IPS-20b (cell line): ENCODE measurements at regions not wholly inside any gene's neighbourhood (a gene's known extent, or its start where the extent isn't known, plus 50 kb on each side); places are given as distances from the start of the nearest gene placed in this dataset.

ENCODE experiments used
- H3K27ac ChIP-seq: one replicate; pipeline ENCODE4 v1.5.1; 2013; ENCODE audit warnings: low read length
- H3K27me3 ChIP-seq: 2 replicates; pipeline ENCODE4 v1.6.1; 2013; ENCODE audit warnings: mild to moderate bottlenecking, low read length, inconsistent platforms; ENCODE audit not compliant: insufficient read depth
- H3K36me3 ChIP-seq: 2 replicates; pipeline ENCODE4 v1.6.1; 2013; ENCODE audit warnings: low read depth, mild to moderate bottlenecking, inconsistent platforms, low read length, moderate library complexity; ENCODE audit not compliant: insufficient read depth
- H3K4me1 ChIP-seq: 2 replicates; pipeline ENCODE4 v1.6.1; 2013; ENCODE audit warnings: mild to moderate bottlenecking, control low read depth, inconsistent platforms, low read length, moderate library complexity; ENCODE audit not compliant: insufficient read depth
- H3K4me3 ChIP-seq: 2 replicates; pipeline ENCODE4 v1.5.1; 2013; ENCODE audit warnings: mild to moderate bottlenecking, low read length, inconsistent platforms
- H3K9ac ChIP-seq: 2 replicates; pipeline ENCODE4 v1.6.1; 2013; ENCODE audit warnings: low read depth, mild to moderate bottlenecking, inconsistent platforms, low read length, moderate library complexity
- H3K9me3 ChIP-seq: 2 replicates; pipeline ENCODE4 v1.6.1; 2013; ENCODE audit warnings: mild to moderate bottlenecking, low read depth, low read length, inconsistent platforms; ENCODE audit not compliant: insufficient read depth

GRCh38 chr9:88789785-88790184, 201.5 kb upstream of the S1PR3 start:
- H3K27me3 ChIP-seq, result no peaks in the 10 kb centered on the region
- H3K27ac ChIP-seq, result no peak overlapping the region
- H3K9me3 ChIP-seq, result no peaks in the 10 kb centered on the region
- H3K9ac ChIP-seq, result no peak overlapping the region
- no peak overlapping the region for H3K4me3 ChIP-seq
- no peaks in the 10 kb centered on the region for H3K36me3 ChIP-seq
- no peaks in the 10 kb centered on the region for H3K4me1 ChIP-seq

GRCh38 chr9:88791105-88791805, 200.0 kb upstream of the S1PR3 start:
- Histone ChIP-seq H3K9me3 (no peaks in the 10 kb centered on the region), H3K4me3 (no peak overlapping the region), H3K27me3 (no peaks in the 10 kb centered on the region), H3K4me1 (no peaks in the 10 kb centered on the region), H3K9ac (no peak overlapping the region), H3K27ac (no peak overlapping the region), H3K36me3 (no peaks in the 10 kb centered on the region)

DNA sequence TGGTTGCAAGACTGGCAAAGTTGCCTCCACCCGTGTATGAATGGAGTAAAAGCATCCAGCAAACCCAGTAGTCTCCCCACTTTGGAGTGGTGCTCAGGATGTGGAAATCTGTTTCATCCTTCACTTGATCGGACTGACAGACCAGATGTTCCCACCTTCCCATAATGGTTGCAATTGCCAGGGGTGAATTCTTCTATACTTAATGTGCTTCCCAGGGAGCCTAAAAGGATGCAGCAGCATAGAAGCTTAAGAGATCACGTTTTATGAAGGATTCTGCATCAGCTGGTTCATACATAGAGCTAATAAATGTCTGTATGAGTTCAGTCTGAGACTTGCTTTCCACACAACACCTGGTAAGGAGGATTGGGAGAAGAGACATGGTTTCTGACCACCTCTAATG, 198.8 kb upstream of the S1PR3 start:
- no peaks in the 10 kb centered on the region for H3K27me3 ChIP-seq
- no peak overlapping the region for H3K4me3 ChIP-seq
- H3K27ac ChIP-seq, result no peak overlapping the region
- H3K36me3 ChIP-seq, result no peaks in the 10 kb centered on the region
- no peaks in the 10 kb centered on the region for H3K4me1 ChIP-seq
- H3K9ac ChIP-seq, result no peak overlapping the region
- H3K9me3 ChIP-seq, result no peaks in the 10 kb centered on the region

GRCh38 chr9:88794100-88794499, 197.2 kb upstream of the S1PR3 start:
- no peak overlapping the region for H3K9ac ChIP-seq
- H3K4me1 ChIP-seq, result no peaks in the 10 kb centered on the region
- H3K27me3 ChIP-seq, result no peaks in the 10 kb centered on the region
- no peak overlapping the region for H3K27ac ChIP-seq
- H3K36me3 ChIP-seq, result no peaks in the 10 kb centered on the region
- H3K4me3 ChIP-seq, result no peak overlapping the region
- H3K9me3 ChIP-seq, result no peaks in the 10 kb centered on the region

GRCh38 chr9:88796947-88797346, 194.3 kb upstream of the S1PR3 start:
- no peak overlapping the region for H3K9ac ChIP-seq
- no peaks in the 10 kb centered on the region for H3K9me3 ChIP-seq
- H3K27ac ChIP-seq, result no peak overlapping the region
- no peaks in the 10 kb centered on the region for H3K36me3 ChIP-seq
- H3K4me3 ChIP-seq, result no peak overlapping the region
- H3K27me3 ChIP-seq, result no peaks in the 10 kb centered on the region
- H3K4me1 ChIP-seq, result no peaks in the 10 kb centered on the region

DNA sequence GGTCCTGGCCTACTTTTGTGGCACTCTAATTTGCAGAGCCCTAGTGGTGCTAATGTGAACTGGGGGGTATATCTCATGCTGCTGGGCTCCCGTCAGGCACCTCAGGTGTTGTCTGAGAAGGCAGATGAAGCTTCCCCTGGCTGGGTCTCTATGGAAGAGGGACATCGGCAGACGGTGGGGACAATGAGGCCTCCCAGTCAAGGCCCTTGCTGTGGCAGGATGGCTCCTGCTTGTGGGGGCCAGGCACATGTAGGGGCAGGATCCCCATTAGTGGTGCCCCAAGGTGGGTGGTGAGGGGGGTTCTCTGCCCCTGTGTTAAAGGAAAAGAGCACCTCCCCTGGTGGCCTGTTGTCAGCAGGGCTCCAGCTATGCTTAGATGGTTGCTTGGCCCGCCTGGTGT, 192.8 kb upstream of the S1PR3 start:
- no peak overlapping the region for H3K9ac ChIP-seq
- H3K9me3 ChIP-seq, result no peaks in the 10 kb centered on the region
- H3K4me1 ChIP-seq, result no peaks in the 10 kb centered on the region
- H3K27ac ChIP-seq, result no peak overlapping the region
- H3K27me3 ChIP-seq, result no peaks in the 10 kb centered on the region
- no peaks in the 10 kb centered on the region for H3K36me3 ChIP-seq
- H3K4me3 ChIP-seq, result no peak overlapping the region

GRCh38 chr9:88799541-88800328, 191.5 kb upstream of the S1PR3 start:
- Histone ChIP-seq H3K27ac (no peak overlapping the region), H3K36me3 (no peaks in the 10 kb centered on the region), H3K4me3 (no peak overlapping the region), H3K4me1 (no peaks in the 10 kb centered on the region), H3K9me3 (no peaks in the 10 kb centered on the region), H3K27me3 (no peaks in the 10 kb centered on the region), H3K9ac (no peak overlapping the region)

- Histone ChIP-seq H3K27ac (no peak overlapping the region), H3K9ac (no peak overlapping the region), H3K9me3 (no peaks in the 10 kb centered on the region), H3K4me1 (no peaks in the 10 kb centered on the region), H3K4me3 (no peak overlapping the region), H3K36me3 (no peaks in the 10 kb centered on the region), H3K27me3 (no peaks in the 10 kb centered on the region)
Measured at GRCh38 chr9:88800329-88800682, 191.0 kb upstream of the S1PR3 start.

GRCh38 chr9:88801214-88801796, 190.0 kb upstream of the S1PR3 start:
- no peaks in the 10 kb centered on the region for H3K4me1 ChIP-seq
- H3K36me3 ChIP-seq, result no peaks in the 10 kb centered on the region
- H3K27ac ChIP-seq, result no peak overlapping the region
- no peaks in the 10 kb centered on the region for H3K9me3 ChIP-seq
- no peak overlapping the region for H3K4me3 ChIP-seq
- H3K27me3 ChIP-seq, result no peaks in the 10 kb centered on the region
- no peak overlapping the region for H3K9ac ChIP-seq

DNA sequence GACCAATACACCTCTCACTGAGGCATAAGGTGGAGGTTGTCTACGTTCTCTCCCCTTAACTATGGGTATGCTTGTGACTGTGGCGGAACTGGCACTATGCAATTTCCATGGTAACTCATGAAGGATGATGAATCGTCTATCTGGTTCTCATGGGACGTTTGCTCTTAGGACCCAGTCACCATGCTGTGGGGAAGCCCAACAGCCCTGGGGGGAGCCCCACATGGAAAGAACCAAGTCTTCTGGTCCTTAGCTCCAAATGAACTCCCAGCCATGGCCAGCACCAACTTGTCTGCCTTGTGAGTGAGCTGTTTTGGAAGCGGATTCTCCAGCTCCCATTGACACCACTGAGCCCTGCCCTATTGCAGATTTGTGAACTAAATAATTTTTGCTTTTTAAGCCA, 188.7 kb upstream of the S1PR3 start:
- Histone ChIP-seq H3K4me1 (no peaks in the 10 kb centered on the region), H3K9ac (no peak overlapping the region), H3K4me3 (no peak overlapping the region), H3K9me3 (no peaks in the 10 kb centered on the region), H3K27ac (no peak overlapping the region), H3K36me3 (no peaks in the 10 kb centered on the region), H3K27me3 (no peaks in the 10 kb centered on the region)

DNA sequence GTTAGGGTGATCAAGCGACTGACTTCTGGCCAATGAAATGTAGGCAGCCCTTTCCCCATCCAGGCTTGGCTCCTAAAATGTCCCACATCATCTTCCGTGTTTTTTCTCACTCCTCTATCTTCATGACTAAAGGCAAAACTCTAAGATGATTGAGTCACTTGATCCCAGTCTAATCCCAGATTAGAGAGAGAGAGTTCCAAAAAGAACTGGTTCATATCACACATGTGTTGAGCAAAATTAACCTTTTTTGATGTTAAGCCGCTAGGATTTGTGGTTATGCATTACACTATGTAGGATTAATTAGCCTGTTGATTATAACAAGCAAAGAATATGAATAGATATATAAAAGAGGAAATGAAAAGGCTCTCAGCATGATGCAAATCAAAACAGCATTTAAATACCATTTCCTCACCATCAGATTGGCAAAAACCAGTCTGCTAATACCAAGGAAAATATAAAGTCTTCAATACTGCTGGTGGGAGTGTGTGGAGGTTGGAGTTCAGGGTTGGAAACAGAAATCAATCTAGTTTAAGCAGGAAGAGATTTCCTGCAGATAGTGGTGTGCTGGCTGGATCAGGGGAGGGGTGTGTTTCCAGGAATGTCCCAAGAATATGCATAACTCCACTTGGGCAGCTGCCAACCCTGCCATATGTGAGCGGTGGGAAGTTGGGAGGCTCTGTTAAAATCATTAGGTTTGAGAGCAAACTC, 187.6 kb upstream of the S1PR3 start:
- Histone ChIP-seq H3K36me3 (no peaks in the 10 kb centered on the region), H3K27me3 (no peaks in the 10 kb centered on the region), H3K27ac (no peak overlapping the region), H3K4me1 (no peaks in the 10 kb centered on the region), H3K4me3 (no peak overlapping the region), H3K9ac (no peak overlapping the region), H3K9me3 (no peaks in the 10 kb centered on the region)

GRCh38 chr9:88804254-88804596, 187.0 kb upstream of the S1PR3 start:
- Histone ChIP-seq H3K27me3 (no peaks in the 10 kb centered on the region), H3K9ac (no peak overlapping the region), H3K27ac (no peak overlapping the region), H3K9me3 (no peaks in the 10 kb centered on the region), H3K4me1 (no peaks in the 10 kb centered on the region), H3K4me3 (no peak overlapping the region), H3K36me3 (no peaks in the 10 kb centered on the region)
